CD8-positive, alpha-beta memory T cell (primary cell): ENCODE measurements at regions not wholly inside any gene's neighbourhood (a gene's known extent, or its start where the extent isn't known, plus 50 kb on each side); places are given as distances from the start of the nearest gene placed in this dataset.

ENCODE experiments used
- CTCF ChIA-PET: fragments of 350-600 bp; sonication (Branson Sonifier 250); formaldehyde crosslinking; loops from one replicate; lab custom pipeline; 2021; ENCODE audit warnings: antibody characterized with exemption; lab: Charles Lee
- POLR2A ChIA-PET: fragments of 350-600 bp; sonication (Branson Sonifier 250); formaldehyde crosslinking; loops from one replicate; lab custom pipeline; 2021; ENCODE audit warnings: antibody characterized with exemption; lab: Charles Lee
- DNase-seq, 5 donors: peaks; one replicate each; pipeline versions ENCODE4 v3.0.0 to v3.0.0-alpha.2; 2020 to 2022; ENCODE audit warnings: mixed read lengths in 1 of 5
- H3K27ac ChIP-seq: one replicate; pipeline ENCODE4 v1.7.0; 2013; ENCODE audit warnings: low read depth, mild to moderate bottlenecking, low read length, moderate library complexity
- H3K27me3 ChIP-seq: 2 replicates; pipeline ENCODE4 v1.7.0; 2013; ENCODE audit warnings: low read length, mild to moderate bottlenecking; ENCODE audit not compliant: insufficient read depth, poor library complexity, severe bottlenecking
- H3K36me3 ChIP-seq: 2 replicates; pipeline ENCODE4 v1.7.0; 2013; ENCODE audit warnings: mild to moderate bottlenecking, low read length, moderate library complexity; ENCODE audit not compliant: insufficient read depth
- H3K4me1 ChIP-seq: 2 replicates; pipeline ENCODE4 v1.7.0; 2013; ENCODE audit warnings: mild to moderate bottlenecking, low read length, moderate library complexity; ENCODE audit not compliant: insufficient read depth
- H3K4me3 ChIP-seq: 2 replicates; pipeline ENCODE4 v1.7.0; 2013; ENCODE audit warnings: mild to moderate bottlenecking, low read length
- H3K9me3 ChIP-seq: 2 replicates; pipeline ENCODE4 v1.7.0; 2013; ENCODE audit warnings: mild to moderate bottlenecking, low read length
- H3K27ac Mint-ChIP-seq, 8 donors: one replicate each; pipeline ENCODE4 v1.8.0; 2020 to 2021; ENCODE audit warnings: mixed read lengths in 8 of 8, mild to moderate bottlenecking in 6 of 8, inconsistent platforms in 3 of 8, moderate library complexity in 3 of 8
- H3K27me3 Mint-ChIP-seq, 2 donors: one replicate each; pipeline ENCODE4 v1.8.0; 2020 to 2021; ENCODE audit warnings: mixed read lengths in 2 of 2, mild to moderate bottlenecking in 1 of 2, moderate library complexity in 1 of 2
- H3K36me3 Mint-ChIP-seq, 3 donors: one replicate each; pipeline ENCODE4 v1.8.0; 2020 to 2021; ENCODE audit warnings: mixed read lengths in 3 of 3, inconsistent platforms in 1 of 3, mild to moderate bottlenecking in 1 of 3
- H3K4me1 Mint-ChIP-seq, 3 donors: one replicate each; pipeline ENCODE4 v1.8.0; 2020 to 2021; ENCODE audit warnings: mixed read lengths in 3 of 3, inconsistent platforms in 1 of 3, mild to moderate bottlenecking in 1 of 3
- H3K4me3 Mint-ChIP-seq, 7 donors: one replicate each; pipeline ENCODE4 v1.8.0; 2020 to 2021; ENCODE audit warnings: mixed read lengths in 7 of 7, mild to moderate bottlenecking in 6 of 7, moderate library complexity in 4 of 7, inconsistent platforms in 2 of 7
- H3K9me3 Mint-ChIP-seq, 5 donors: one replicate each; pipeline ENCODE4 v1.8.0; 2020 to 2022; ENCODE audit warnings: mixed read lengths in 5 of 5, mild to moderate bottlenecking in 3 of 5, moderate library complexity in 2 of 5, inconsistent platforms in 1 of 5

GRCh38 chr2:138237667-138238384 lies 263.7 kb upstream of the SPOPL start:
- Mint-ChIP-seq H3K4me3 (no peak overlapping the region), H3K27ac (no peak overlapping the region), H3K4me1 (no peaks in the 10 kb centered on the region), H3K27me3 (no peaks in the 10 kb centered on the region), H3K9me3 (peaks cover 3 to 22% (median 16%) of the 10 kb centered on the region in 5 donors), H3K36me3 (no peaks in the 10 kb centered on the region)
- Histone ChIP-seq H3K27ac (no peak overlapping the region), H3K27me3 (no peaks in the 10 kb centered on the region), H3K9me3 (no peaks in the 10 kb centered on the region), H3K4me1 (no peaks in the 10 kb centered on the region), H3K4me3 (no peak overlapping the region), H3K36me3 (no peaks in the 10 kb centered on the region)
- DNase-seq, result no peak
- CTCF ChIA-PET, result no interaction called here
- POLR2A ChIA-PET, result no interaction called here

- POLR2A ChIA-PET, result no interaction called here
- no peaks in the 10 kb centered on the region for H3K27me3 ChIP-seq
- H3K4me1 Mint-ChIP-seq, result no peaks in the 10 kb centered on the region
- no peak overlapping the region for H3K4me3 Mint-ChIP-seq
- CTCF ChIA-PET, result no interaction called here
- peaks cover 3 to 20% (median 16%) of the 10 kb centered on the region in 5 donors for H3K9me3 Mint-ChIP-seq
- no peak overlapping the region for H3K27ac Mint-ChIP-seq
- H3K36me3 Mint-ChIP-seq, result no peaks in the 10 kb centered on the region
- no peaks in the 10 kb centered on the region for H3K4me1 ChIP-seq
- H3K27me3 Mint-ChIP-seq, result no peaks in the 10 kb centered on the region
- no peak overlapping the region for H3K4me3 ChIP-seq
- no peak overlapping the region for H3K27ac ChIP-seq
- H3K36me3 ChIP-seq, result no peaks in the 10 kb centered on the region
- no peak for DNase-seq
- no peaks in the 10 kb centered on the region for H3K9me3 ChIP-seq
Observed at GRCh38 chr2:138238908-138239307, 262.7 kb upstream of the SPOPL start.

DNA sequence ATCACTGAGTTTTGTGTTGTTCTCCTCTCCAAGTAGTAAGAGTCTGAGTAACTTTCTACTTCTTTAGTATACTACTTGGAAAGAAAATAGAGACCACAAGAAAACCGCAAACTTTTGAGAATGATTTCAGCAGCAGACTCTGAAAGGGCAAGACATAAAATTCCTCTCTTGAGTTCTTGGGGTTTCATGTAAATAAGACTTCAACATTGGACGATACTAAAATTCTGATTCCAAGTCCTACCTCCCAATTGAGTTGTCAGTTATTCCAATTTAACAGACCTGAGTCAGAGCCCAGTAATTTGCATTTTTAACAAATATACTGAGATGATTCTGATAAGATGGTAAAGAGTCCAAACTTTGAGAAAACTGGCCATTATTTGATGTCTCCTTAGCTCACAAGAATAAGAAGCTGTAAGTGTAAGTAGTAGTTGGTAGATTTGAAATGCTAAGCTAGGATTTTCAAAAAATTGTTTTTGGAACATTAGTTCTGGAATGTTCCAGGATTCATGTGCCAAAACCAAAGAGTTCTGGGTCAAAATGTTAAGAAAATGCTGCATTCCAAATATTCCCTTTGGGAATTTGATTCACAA lies 261.6 kb upstream of the SPOPL start:
- no peaks in the 10 kb centered on the region for H3K4me1 Mint-ChIP-seq
- POLR2A ChIA-PET, result no interaction called here
- no peak overlapping the region for H3K27ac Mint-ChIP-seq
- H3K9me3 Mint-ChIP-seq, result peaks cover 3 to 22% (median 16%) of the 10 kb centered on the region in 5 donors
- DNase-seq, result no peak
- no peak overlapping the region for H3K4me3 Mint-ChIP-seq
- H3K27me3 Mint-ChIP-seq, result no peaks in the 10 kb centered on the region
- CTCF ChIA-PET, result no interaction called here
- H3K4me1 ChIP-seq, result no peaks in the 10 kb centered on the region
- no peak overlapping the region for H3K27ac ChIP-seq
- H3K36me3 Mint-ChIP-seq, result no peaks in the 10 kb centered on the region
- H3K36me3 ChIP-seq, result no peaks in the 10 kb centered on the region
- no peaks in the 10 kb centered on the region for H3K27me3 ChIP-seq
- no peak overlapping the region for H3K4me3 ChIP-seq
- H3K9me3 ChIP-seq, result no peaks in the 10 kb centered on the region

GRCh38 chr2:138243372-138243771 lies 258.2 kb upstream of the SPOPL start:
- no peak overlapping the region for H3K4me3 Mint-ChIP-seq
- no peaks in the 10 kb centered on the region for H3K27me3 Mint-ChIP-seq
- Histone ChIP-seq H3K27me3 (no peaks in the 10 kb centered on the region), H3K4me1 (no peaks in the 10 kb centered on the region), H3K36me3 (no peaks in the 10 kb centered on the region), H3K4me3 (no peak overlapping the region), H3K27ac (no peak overlapping the region), H3K9me3 (no peaks in the 10 kb centered on the region)
- POLR2A ChIA-PET, result no interaction called here
- peaks cover 3 to 15% (median 8%) of the 10 kb centered on the region in 5 donors for H3K9me3 Mint-ChIP-seq
- H3K27ac Mint-ChIP-seq, result no peak overlapping the region
- H3K36me3 Mint-ChIP-seq, result no peaks in the 10 kb centered on the region
- CTCF ChIA-PET, result interaction anchor here (0.5 kb wide), 1 partner anchor 1013 kb away, joined by 3 read pairs; no protein-coding TSS in a partner anchor
- H3K4me1 Mint-ChIP-seq, result no peaks in the 10 kb centered on the region
- DNase-seq, result no peak

DNA sequence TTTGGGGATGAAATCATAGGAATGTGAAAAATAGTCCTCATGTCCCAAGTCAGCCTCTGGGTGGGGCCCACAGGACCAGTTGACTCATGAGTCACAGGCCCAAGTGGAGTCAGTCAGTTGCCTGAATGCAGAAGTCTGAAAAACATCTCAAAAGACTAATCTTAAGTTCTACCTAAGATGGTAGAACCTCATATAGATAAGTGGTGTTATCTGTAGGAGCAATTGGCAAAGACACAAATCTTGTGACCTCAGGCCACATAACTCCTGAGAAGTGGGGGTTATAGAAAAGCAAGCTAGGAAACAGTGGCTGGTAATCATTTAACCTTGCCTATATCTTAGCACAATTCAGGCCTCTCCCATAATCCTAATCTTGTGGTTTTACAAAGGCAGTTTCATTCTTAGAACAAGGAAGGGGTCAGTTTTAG lies 257.1 kb upstream of the SPOPL start:
- Histone ChIP-seq H3K36me3 (no peaks in the 10 kb centered on the region), H3K27ac (no peak overlapping the region), H3K4me1 (no peaks in the 10 kb centered on the region), H3K4me3 (no peak overlapping the region), H3K9me3 (no peaks in the 10 kb centered on the region), H3K27me3 (no peaks in the 10 kb centered on the region)
- no peak for DNase-seq
- Mint-ChIP-seq H3K9me3 (peaks cover 0 to 13% (median 6%) of the 10 kb centered on the region in 5 donors), H3K4me3 (no peak overlapping the region), H3K36me3 (no peaks in the 10 kb centered on the region), H3K4me1 (no peaks in the 10 kb centered on the region), H3K27me3 (no peaks in the 10 kb centered on the region), H3K27ac (no peak overlapping the region)
- ChIA-PET CTCF (no interaction called here), POLR2A (no interaction called here)

GRCh38 chr2:138245310-138245709 lies 256.3 kb upstream of the SPOPL start:
- H3K27ac ChIP-seq, result no peak overlapping the region
- Mint-ChIP-seq H3K36me3 (no peaks in the 10 kb centered on the region), H3K27me3 (no peaks in the 10 kb centered on the region), H3K4me1 (no peaks in the 10 kb centered on the region), H3K9me3 (peaks cover 3 to 15% (median 6%) of the 10 kb centered on the region in 5 donors), H3K4me3 (no peak overlapping the region), H3K27ac (no peak overlapping the region)
- no peaks in the 10 kb centered on the region for H3K4me1 ChIP-seq
- no peaks in the 10 kb centered on the region for H3K27me3 ChIP-seq
- H3K9me3 ChIP-seq, result no peaks in the 10 kb centered on the region
- ChIA-PET CTCF (no interaction called here), POLR2A (no interaction called here)
- no peaks in the 10 kb centered on the region for H3K36me3 ChIP-seq
- no peak overlapping the region for H3K4me3 ChIP-seq
- no peak for DNase-seq

DNA sequence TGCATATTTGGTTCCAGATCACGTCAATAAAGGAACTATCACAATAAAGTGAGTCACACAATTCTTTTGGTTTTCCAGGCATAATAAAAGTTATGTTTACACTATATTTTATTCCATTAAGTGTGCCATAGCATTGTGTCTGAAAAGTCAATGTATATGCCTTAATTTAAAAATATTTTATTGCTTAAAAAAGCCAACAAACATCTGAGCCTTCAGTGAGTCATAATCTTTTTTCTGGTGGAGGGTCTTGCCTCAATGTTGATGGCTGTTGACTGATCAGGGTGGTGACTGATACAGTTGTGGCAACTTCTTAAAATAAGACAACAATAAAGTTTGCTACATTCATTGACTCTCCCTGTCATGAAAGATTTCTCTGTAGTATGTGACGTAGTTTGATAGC lies 254.3 kb upstream of the SPOPL start:
- no peaks in the 10 kb centered on the region for H3K27me3 ChIP-seq
- no peaks in the 10 kb centered on the region for H3K27me3 Mint-ChIP-seq
- no peak for DNase-seq
- H3K36me3 ChIP-seq, result no peaks in the 10 kb centered on the region
- H3K27ac Mint-ChIP-seq, result no peak overlapping the region
- CTCF ChIA-PET, result no interaction called here
- no peak overlapping the region for H3K27ac ChIP-seq
- no peaks in the 10 kb centered on the region for H3K9me3 ChIP-seq
- H3K4me1 ChIP-seq, result no peaks in the 10 kb centered on the region
- no peaks in the 10 kb centered on the region for H3K4me1 Mint-ChIP-seq
- POLR2A ChIA-PET, result no interaction called here
- peaks cover 3 to 11% (median 7%) of the 10 kb centered on the region in 5 donors for H3K9me3 Mint-ChIP-seq
- no peak overlapping the region for H3K4me3 ChIP-seq
- H3K36me3 Mint-ChIP-seq, result no peaks in the 10 kb centered on the region
- no peak overlapping the region for H3K4me3 Mint-ChIP-seq

GRCh38 chr2:138249207-138249606 lies 252.4 kb upstream of the SPOPL start:
- Mint-ChIP-seq H3K36me3 (no peaks in the 10 kb centered on the region), H3K4me1 (no peaks in the 10 kb centered on the region), H3K27ac (no peak overlapping the region), H3K4me3 (no peak overlapping the region), H3K9me3 (peaks cover 2 to 14% (median 4%) of the 10 kb centered on the region in 5 donors), H3K27me3 (no peaks in the 10 kb centered on the region)
- Histone ChIP-seq H3K4me3 (no peak overlapping the region), H3K4me1 (no peaks in the 10 kb centered on the region), H3K27me3 (no peaks in the 10 kb centered on the region), H3K27ac (no peak overlapping the region), H3K36me3 (no peaks in the 10 kb centered on the region), H3K9me3 (no peaks in the 10 kb centered on the region)
- CTCF ChIA-PET, result no interaction called here
- POLR2A ChIA-PET, result no interaction called here
- no peak for DNase-seq
